CD4-positive, alpha-beta T cell (primary cell): ENCODE measurements at regions not wholly inside any gene's neighbourhood (a gene's known extent, or its start where the extent isn't known, plus 50 kb on each side); places are given as distances from the start of the nearest gene placed in this dataset.

Experiments used
- ATAC-seq: fragments of 200-7000 bp; cut with Tn5 transposase; one replicate; pipeline ENCODE4 v1.10.0; 2022; ENCODE audit warnings: mild to moderate bottlenecking; ENCODE audit not compliant: poor library complexity
- CTCF ChIA-PET: fragments of 350-600 bp; sonication (Branson Sonifier 250); formaldehyde crosslinking; loops from one replicate; lab custom pipeline; 2021; ENCODE audit warnings: antibody characterized with exemption, inconsistent platforms; lab: Charles Lee
- POLR2A ChIA-PET: fragments of 350-600 bp; sonication (Branson Sonifier 250); formaldehyde crosslinking; loops from one replicate; lab custom pipeline; 2021; ENCODE audit warnings: antibody characterized with exemption, inconsistent platforms; lab: Charles Lee
- DNase-seq, 14 experiments: peaks; one replicate each; pipeline ENCODE4 v3.0.0-alpha.2; 2013 to 2020; ENCODE audit warnings: mixed read lengths in 2 of 14
- H3K27ac ChIP-seq, 2 donors: one replicate each; pipeline versions ENCODE4 v1.5.1 to v1.7.0; 2013; ENCODE audit warnings: low read length in 2 of 2, low read depth in 1 of 2, mild to moderate bottlenecking in 1 of 2
- H3K27me3 ChIP-seq, 2 experiments: 1 replicate in 1 of 2; 2 replicates in 1 of 2; pipeline versions ENCODE4 v1.6.1 to v1.7.0; 2013; ENCODE audit warnings: low read length in 2 of 2, control low read depth in 1 of 2, mild to moderate bottlenecking in 1 of 2, moderate library complexity in 1 of 2; ENCODE audit not compliant: insufficient read depth in 2 of 2, control insufficient read depth in 1 of 2
- H3K36me3 ChIP-seq: one replicate; pipeline ENCODE4 v1.6.1; 2013; ENCODE audit warnings: low read length, control low read depth; ENCODE audit not compliant: insufficient read depth
- H3K4me1 ChIP-seq: one replicate; pipeline ENCODE4 v1.6.1; 2013; ENCODE audit warnings: low read length, control low read depth; ENCODE audit not compliant: insufficient read depth
- H3K4me3 ChIP-seq: one replicate; pipeline ENCODE4 v1.5.1; 2013; ENCODE audit warnings: mild to moderate bottlenecking, low read length, moderate library complexity
- H3K9me3 ChIP-seq, 2 experiments: 1 replicate in 1 of 2; 2 replicates in 1 of 2; pipeline versions ENCODE4 v1.6.1 to v1.7.0; 2013; ENCODE audit warnings: low read length in 2 of 2, mild to moderate bottlenecking in 2 of 2, control low read depth in 1 of 2, moderate library complexity in 1 of 2; ENCODE audit not compliant: control insufficient read depth in 1 of 2, insufficient read depth in 1 of 2
- H3K27ac Mint-ChIP-seq: one replicate; pipeline ENCODE4 v1.8.0; 2020; ENCODE audit warnings: mixed read lengths
- H3K27me3 Mint-ChIP-seq: one replicate; pipeline ENCODE4 v1.8.0; 2021; ENCODE audit warnings: mixed read lengths
- H3K36me3 Mint-ChIP-seq: one replicate; pipeline ENCODE4 v1.8.0; 2021; ENCODE audit warnings: low read depth, mixed read lengths
- H3K4me1 Mint-ChIP-seq: one replicate; pipeline ENCODE4 v1.8.0; 2021; ENCODE audit warnings: low read depth, mixed read lengths
- H3K4me3 Mint-ChIP-seq: one replicate; pipeline ENCODE4 v1.8.0; 2020; ENCODE audit warnings: mild to moderate bottlenecking, mixed read lengths
- H3K9me3 Mint-ChIP-seq: one replicate; pipeline ENCODE4 v1.8.0; 2020; ENCODE audit warnings: mixed read lengths
- CTCF ChIP-seq: fragments of 200-600 bp; IDR thresholded peaks from one replicate; pipeline ENCODE4 v1.8.0; 2022; ENCODE audit warnings: antibody characterized with exemption, mild to moderate bottlenecking
- intact Hi-C, 2 experiments: fragments of 100-400 bp; cut with DNase I in 1 of 2; cut with micrococcal nuclease in 1 of 2; formaldehyde crosslinking; loops; one replicate each; pipeline versions ENCODE4 v1.15.1 to v1.9.0; 2023 to 2025; cut with DNase I, micrococcal nuclease

- no peak overlapping the region for H3K4me3 Mint-ChIP-seq
- peaks cover 12% of the 10 kb centered on the region for H3K4me1 Mint-ChIP-seq
- Histone ChIP-seq H3K27me3 (no peaks in the 10 kb centered on the region), H3K27ac (no peak overlapping the region), H3K4me1 (peaks cover 10% of the 10 kb centered on the region), H3K4me3 (no peak overlapping the region), H3K36me3 (no peaks in the 10 kb centered on the region), H3K9me3 (no peaks in the 10 kb centered on the region)
- no peaks in the 10 kb centered on the region for H3K9me3 Mint-ChIP-seq
- DNase-seq (no peak), ATAC-seq (no peak)
- intact Hi-C loops = no loop called here
- no peaks in the 10 kb centered on the region for H3K36me3 Mint-ChIP-seq
- no peak for TF ChIP-seq CTCF
- POLR2A ChIA-PET = no interaction called here
- CTCF ChIA-PET = no interaction called here
- H3K27ac Mint-ChIP-seq = no peak overlapping the region
- no peaks in the 10 kb centered on the region for H3K27me3 Mint-ChIP-seq
Observed at GRCh38 chrX:39574178-39574577, 523.6 kb downstream of the BCOR start.

- no peak overlapping the region for H3K4me3 Mint-ChIP-seq
- ChIA-PET CTCF (no interaction called here), POLR2A (no interaction called here)
- no peaks in the 10 kb centered on the region for H3K27me3 ChIP-seq
- H3K36me3 ChIP-seq = no peaks in the 10 kb centered on the region
- ATAC-seq (no peak), DNase-seq (no peak)
- no peaks in the 10 kb centered on the region for H3K36me3 Mint-ChIP-seq
- H3K27ac Mint-ChIP-seq = no peak overlapping the region
- H3K27me3 Mint-ChIP-seq = no peaks in the 10 kb centered on the region
- no peaks in the 10 kb centered on the region for H3K9me3 ChIP-seq
- H3K4me3 ChIP-seq = no peak overlapping the region
- H3K4me1 ChIP-seq = peaks cover 10% of the 10 kb centered on the region
- intact Hi-C loops = no loop called here
- no peak for TF ChIP-seq CTCF
- peaks cover 12% of the 10 kb centered on the region for H3K4me1 Mint-ChIP-seq
- H3K27ac ChIP-seq = no peak overlapping the region
- H3K9me3 Mint-ChIP-seq = no peaks in the 10 kb centered on the region
Observed at GRCh38 chrX:39576041-39576872, 521.5 kb downstream of the BCOR start.

- no peaks in the 10 kb centered on the region for H3K36me3 Mint-ChIP-seq
- ChIA-PET CTCF (no interaction called here), POLR2A (no interaction called here)
Observed at GRCh38 chrX:39577206-39577984, 520.4 kb downstream of the BCOR start.

More at GRCh38 chrX:39577206-39577984, 520.4 kb downstream of the BCOR start:
- Histone ChIP-seq H3K27me3 (no peaks in the 10 kb centered on the region), H3K27ac (no peak overlapping the region), H3K36me3 (no peaks in the 10 kb centered on the region), H3K4me3 (no peak overlapping the region), H3K9me3 (no peaks in the 10 kb centered on the region), H3K4me1 (peaks cover 10% of the 10 kb centered on the region)
- no peak for ATAC-seq
- Mint-ChIP-seq H3K27ac (no peak overlapping the region), H3K4me3 (no peak overlapping the region), H3K27me3 (no peaks in the 10 kb centered on the region), H3K9me3 (no peaks in the 10 kb centered on the region), H3K4me1 (peaks cover 12% of the 10 kb centered on the region)
- intact Hi-C loops = no loop called here
- TF ChIP-seq CTCF = no peak
- no peak for DNase-seq
